WTC11 (cell line): ENCODE measurements at regions not wholly inside any gene's neighbourhood (a gene's known extent, or its start where the extent isn't known, plus 50 kb on each side); places are given as distances from the start of the nearest gene placed in this dataset.

Experiments
- ATAC-seq: fragments of 200-7000 bp; cut with Tn5 transposase; 2 replicates; pipeline ENCODE4 v1.10.0; 2021; ENCODE audit warnings: mild to moderate bottlenecking, moderate library complexity
- CTCF ChIA-PET: fragments of 300-600 bp; sonication (Branson Sonifier 250); formaldehyde crosslinking; loops from one replicate; lab custom pipeline; 2021; ENCODE audit warnings: antibody characterized with exemption; lab: Charles Lee
- POLR2A ChIA-PET: fragments of 350-600 bp; sonication (Branson Sonifier 250); formaldehyde crosslinking; loops from one replicate; lab custom pipeline; 2021; ENCODE audit warnings: antibody characterized with exemption; lab: Charles Lee
- DNase-seq: peaks from one replicate; pipeline ENCODE4 v3.0.0; 2021; ENCODE audit warnings: low spot score
- H3K27ac Mint-ChIP-seq: 2 replicates; pipeline ENCODE4 v1.8.0; 2021; ENCODE audit warnings: mixed read lengths
- H3K27me3 Mint-ChIP-seq: 2 replicates; pipeline ENCODE4 v1.8.0; 2021; ENCODE audit warnings: low read depth, mild to moderate bottlenecking, moderate library complexity, mixed read lengths
- H3K36me3 Mint-ChIP-seq: 2 replicates; pipeline ENCODE4 v1.8.0; 2021; ENCODE audit warnings: mixed read lengths
- H3K4me1 Mint-ChIP-seq: 2 replicates; pipeline ENCODE4 v1.8.0; 2022; ENCODE audit warnings: mixed read lengths
- H3K4me3 Mint-ChIP-seq: 2 replicates; pipeline ENCODE4 v1.8.0; 2021; ENCODE audit warnings: mild to moderate bottlenecking, moderate library complexity, mixed read lengths
- H3K9me3 Mint-ChIP-seq: 2 replicates; pipeline ENCODE4 v1.8.0; 2021; ENCODE audit warnings: mixed read lengths
- AFF4 ChIP-seq: sonication (generic); formaldehyde crosslinking; IDR thresholded peaks from 2 replicates; pipeline ENCODE4 v1.8.1; 2023; ENCODE audit warnings: mild to moderate bottlenecking, missing genetic modification reagents, borderline replicate concordance
- AR ChIP-seq: fragments of 250-450 bp; sonication (Bioruptor Pico); IDR thresholded peaks from 2 replicates; pipeline ENCODE4 v1.9.0; 2021; ENCODE audit warnings: mild to moderate bottlenecking
- ATF2 ChIP-seq: sonication (generic); formaldehyde crosslinking; IDR thresholded peaks from 2 replicates; pipeline ENCODE4 v1.8.1; 2022; ENCODE audit warnings: low read depth, missing genetic modification reagents, borderline replicate concordance
- CREB1 ChIP-seq: sonication (generic); formaldehyde crosslinking; IDR thresholded peaks from 2 replicates; pipeline ENCODE4 v1.8.0; 2023; ENCODE audit warnings: mild to moderate bottlenecking, missing genetic modification reagents
- E2F5 ChIP-seq: sonication (generic); formaldehyde crosslinking; IDR thresholded peaks from 2 replicates; pipeline ENCODE4 v1.8.1; 2022; ENCODE audit warnings: mild to moderate bottlenecking, moderate library complexity, missing genetic modification reagents
- ELF4 ChIP-seq: sonication (generic); formaldehyde crosslinking; IDR thresholded peaks from 2 replicates; pipeline ENCODE4 v1.8.1; 2022; ENCODE audit warnings: low read depth, mild to moderate bottlenecking, moderate library complexity, missing genetic modification reagents
- FOXJ3 ChIP-seq: sonication (generic); formaldehyde crosslinking; IDR thresholded peaks from 2 replicates; pipeline ENCODE4 v1.9.0; 2021; ENCODE audit warnings: missing genetic modification reagents, mild to moderate bottlenecking, borderline replicate concordance
- FOXP1 ChIP-seq: sonication (generic); formaldehyde crosslinking; IDR thresholded peaks from 2 replicates; pipeline ENCODE4 v1.8.0; 2022; ENCODE audit warnings: missing genetic modification reagents, mild to moderate bottlenecking, moderate library complexity, borderline replicate concordance
- GTF2I ChIP-seq: fragments of 250-450 bp; sonication (Bioruptor Pico); conservative IDR thresholded peaks from 2 replicates; pipeline ENCODE4 v1.4.0; 2021; ENCODE audit warnings: mild to moderate bottlenecking
- KAT7 ChIP-seq: sonication (generic); formaldehyde crosslinking; IDR thresholded peaks from 2 replicates; pipeline ENCODE4 v1.8.1; 2023; ENCODE audit warnings: missing genetic modification reagents, mild to moderate bottlenecking, borderline replicate concordance
- MXD4 ChIP-seq: fragments of 250-450 bp; sonication (Bioruptor Pico); IDR thresholded peaks from 2 replicates; pipeline ENCODE4 v1.8.0; 2021; ENCODE audit warnings: mild to moderate bottlenecking, moderate library complexity, borderline replicate concordance
- NR3C1 ChIP-seq: sonication (generic); formaldehyde crosslinking; conservative IDR thresholded peaks from 2 replicates; pipeline ENCODE4 v1.8.1; 2023; ENCODE audit warnings: low read depth, mild to moderate bottlenecking, missing genetic modification reagents
- OVOL2 ChIP-seq: fragments of 250-450 bp; sonication (Bioruptor Pico); IDR thresholded peaks from 2 replicates; pipeline ENCODE4 v1.9.0; 2021; ENCODE audit warnings: mild to moderate bottlenecking, borderline replicate concordance
- SMAD3 ChIP-seq: sonication (generic); formaldehyde crosslinking; IDR thresholded peaks from 2 replicates; pipeline ENCODE4 v1.8.0; 2022; ENCODE audit warnings: missing genetic modification reagents, mild to moderate bottlenecking, borderline replicate concordance
- SP1 ChIP-seq: sonication (generic); formaldehyde crosslinking; conservative IDR thresholded peaks from 2 replicates; pipeline ENCODE4 v1.8.1; 2022; ENCODE audit warnings: missing genetic modification reagents
- TCF7 ChIP-seq: sonication (generic); formaldehyde crosslinking; IDR thresholded peaks from 2 replicates; pipeline ENCODE4 v1.8.0; 2022; ENCODE audit warnings: mild to moderate bottlenecking, low read depth, missing genetic modification reagents, moderate library complexity
- TEAD4 ChIP-seq: sonication (generic); formaldehyde crosslinking; IDR thresholded peaks from 2 replicates; pipeline ENCODE4 v1.8.0; 2022; ENCODE audit warnings: mild to moderate bottlenecking, missing genetic modification reagents
- ZNF423 ChIP-seq: fragments of 250-450 bp; sonication (Bioruptor Pico); IDR thresholded peaks from 2 replicates; pipeline ENCODE4 v2.1.2; 2022; ENCODE audit warnings: mild to moderate bottlenecking, moderate library complexity
- ZNF532 ChIP-seq: fragments of 250-450 bp; sonication (Bioruptor Pico); IDR thresholded peaks from 2 replicates; pipeline ENCODE4 v1.9.0; 2021; ENCODE audit warnings: mild to moderate bottlenecking, borderline replicate concordance

GRCh38 chr10:36721871-36722270, 403.5 kb upstream of the ANKRD30A start (continued):
- TF ChIP-seq AFF4 (CRISPR knock-in tag) = no peak

- no peak overlapping the region for H3K4me3 Mint-ChIP-seq
- DNase-seq = no peak
- H3K9me3 Mint-ChIP-seq = peaks cover 14% of the 10 kb centered on the region
- POLR2A ChIA-PET = no interaction called here
- H3K27ac Mint-ChIP-seq = no peak overlapping the region
- ATAC-seq = no peak
- no peaks in the 10 kb centered on the region for H3K36me3 Mint-ChIP-seq
- peaks cover 13% of the 10 kb centered on the region for H3K4me1 Mint-ChIP-seq
- CTCF ChIA-PET = no interaction called here
- TF ChIP-seq ZNF532 (CRISPR knock-in tag) = no peak
- TF ChIP-seq AR (CRISPR knock-in tag) = no peak
- no peak for TF ChIP-seq ATF2
- no peaks in the 10 kb centered on the region for H3K27me3 Mint-ChIP-seq
Measured at GRCh38 chr10:36720895-36721294, 404.5 kb upstream of the ANKRD30A start.

- DNase-seq (no peak), ATAC-seq (no peak)
- POLR2A ChIA-PET = no interaction called here
- H3K27ac Mint-ChIP-seq = no peak overlapping the region
- peaks cover 14% of the 10 kb centered on the region for H3K9me3 Mint-ChIP-seq
- no peak for TF ChIP-seq ATF2
- TF ChIP-seq KAT7 (CRISPR knock-in tag) = no peak
- TF ChIP-seq OVOL2 = no peak
- TF ChIP-seq FOXP1 (CRISPR knock-in tag) = no peak
- no peak for TF ChIP-seq GTF2I
- no peak for TF ChIP-seq FOXJ3 (CRISPR knock-in tag)
- no peak for TF ChIP-seq TEAD4 (CRISPR knock-in tag)
- TF ChIP-seq CREB1 (CRISPR knock-in tag) = no peak
- no peak for TF ChIP-seq NR3C1 (CRISPR knock-in tag)
- TF ChIP-seq SMAD3 (CRISPR knock-in tag) = no peak
- TF ChIP-seq TCF7 (CRISPR knock-in tag) = no peak
- TF ChIP-seq ZNF423 = no peak
- TF ChIP-seq MXD4 (CRISPR knock-in tag) = no peak
- no peak for TF ChIP-seq ELF4 (CRISPR knock-in tag)
- no peak for TF ChIP-seq E2F5 (CRISPR knock-in tag)
- no peak for TF ChIP-seq SP1 (CRISPR knock-in tag)
- 0 out of 2 replicates have a peak, but pooled peaks cover 4% of the 10 kb centered on the region for H3K4me1 Mint-ChIP-seq
- CTCF ChIA-PET = no interaction called here
- no peak overlapping the region for H3K4me3 Mint-ChIP-seq
- no peaks in the 10 kb centered on the region for H3K36me3 Mint-ChIP-seq
- H3K27me3 Mint-ChIP-seq = no peaks in the 10 kb centered on the region
Measured at GRCh38 chr10:36717118-36717517, 408.3 kb upstream of the ANKRD30A start.
